ENCODE measurements at regions not wholly inside any gene's neighbourhood (a gene's known extent, or its start where the extent isn't known, plus 50 kb on each side); places are given as distances from the start of the nearest gene placed in this dataset.
"Not testable (repeated sequence)": the region's sequence is repeated elsewhere in the genome, so short reads cannot be mapped to it uniquely, and the experiment has no call there.

- Histone ChIP-seq H3K36me3 (ENCODE audit: insufficient read depth, low read length) (no peaks in the 10 kb centered on the region), H3K4me3 (ENCODE audit: low read length) (no peak overlapping the region), H3K4me1 (ENCODE audit: low read length) (peaks cover 16% of the 10 kb centered on the region), H3K9ac (ENCODE audit: low read length) (no peak overlapping the region), H3K9me2 (replicated peaks; ENCODE audit: insufficient read depth, low read length) (no peaks in the 10 kb centered on the region), H3K27me3 (ENCODE audit: low read length) (no peaks in the 10 kb centered on the region), H3K79me2 (ENCODE audit: low read length) (no peaks in the 10 kb centered on the region), H3K4me2 (ENCODE audit: low read depth, low read length, poor library complexity, severe bottlenecking) (peak overlapping the region; percentile 5), H2AFZ (ENCODE audit: low read length) (no peak overlapping the region; the same call in 1 of the 2 replicates), H3K27ac (ENCODE audit: low read length) (no peak overlapping the region), H4K20me1 (ENCODE audit: insufficient read depth, low read depth, low read length) (no peaks in the 10 kb centered on the region), H3K9me3 (ENCODE audit: low read length) (no peaks in the 10 kb centered on the region)
- DNase-seq, result no peak
Observed at GRCh38 chr4:105061731-105062130, 84.9 kb upstream of the TET2 start.

GRCh38 chr4:105066401-105066800, 80.3 kb upstream of the TET2 start:
- Histone ChIP-seq H4K20me1 (ENCODE audit: insufficient read depth, low read depth, low read length) (no peaks in the 10 kb centered on the region), H3K9ac (ENCODE audit: low read length) (no peak overlapping the region), H2AFZ (ENCODE audit: low read length) (no peak overlapping the region), H3K4me3 (ENCODE audit: low read length) (no peak overlapping the region), H3K36me3 (ENCODE audit: insufficient read depth, low read length) (no peaks in the 10 kb centered on the region), H3K79me2 (ENCODE audit: low read length) (no peaks in the 10 kb centered on the region), H3K9me2 (replicated peaks; ENCODE audit: insufficient read depth, low read length) (no peaks in the 10 kb centered on the region), H3K4me1 (ENCODE audit: low read length) (peaks cover 5% of the 10 kb centered on the region), H3K9me3 (ENCODE audit: low read length) (no peaks in the 10 kb centered on the region), H3K27me3 (ENCODE audit: low read length) (no peaks in the 10 kb centered on the region), H3K4me2 (ENCODE audit: low read depth, low read length, poor library complexity, severe bottlenecking) (no peak overlapping the region), H3K27ac (ENCODE audit: low read length) (no peak overlapping the region)
- no peak for DNase-seq

GRCh38 chr4:105067431-105067830, 79.2 kb upstream of the TET2 start:
- no peak overlapping the region for H2AFZ ChIP-seq (ENCODE audit: low read length)
- no peak overlapping the region for H3K9ac ChIP-seq (ENCODE audit: low read length)
- H4K20me1 ChIP-seq (ENCODE audit: insufficient read depth, low read depth, low read length), result no peaks in the 10 kb centered on the region
- no peak for DNase-seq
- H3K9me3 ChIP-seq (ENCODE audit: low read length), result no peaks in the 10 kb centered on the region
- no peaks in the 10 kb centered on the region for H3K79me2 ChIP-seq (ENCODE audit: low read length)
- H3K27ac ChIP-seq (ENCODE audit: low read length), result no peak overlapping the region
- no peaks in the 10 kb centered on the region for H3K9me2 ChIP-seq (replicated peaks; ENCODE audit: insufficient read depth, low read length)
- no peak overlapping the region for H3K4me3 ChIP-seq (ENCODE audit: low read length)
- no peaks in the 10 kb centered on the region for H3K4me1 ChIP-seq (ENCODE audit: low read length)
- no peak overlapping the region for H3K4me2 ChIP-seq (ENCODE audit: low read depth, low read length, poor library complexity, severe bottlenecking)
- no peaks in the 10 kb centered on the region for H3K36me3 ChIP-seq (ENCODE audit: insufficient read depth, low read length)
- H3K27me3 ChIP-seq (ENCODE audit: low read length), result no peaks in the 10 kb centered on the region

DNA sequence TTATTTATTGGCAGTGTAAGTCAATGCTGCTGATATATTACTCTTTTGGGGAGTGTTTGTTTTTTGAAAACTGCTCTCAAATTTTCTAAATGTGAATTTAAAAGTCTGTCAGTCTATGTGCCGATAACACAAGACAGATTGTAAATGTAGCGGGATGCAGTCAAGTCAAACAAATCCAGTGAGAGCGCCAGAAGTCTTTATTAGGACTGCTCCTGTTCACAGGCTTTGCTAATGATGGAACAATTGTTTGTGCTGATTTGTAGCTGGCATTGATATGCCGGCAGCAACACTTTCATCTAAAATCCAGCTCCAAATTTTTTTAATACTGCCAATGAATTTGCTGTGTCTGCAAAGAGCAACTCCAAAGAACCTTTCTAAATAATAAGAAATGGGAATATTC, 78.7 kb upstream of the TET2 start:
- H3K9me2 ChIP-seq (replicated peaks; ENCODE audit: insufficient read depth, low read length), result no peaks in the 10 kb centered on the region
- H3K9ac ChIP-seq (ENCODE audit: low read length), result no peak overlapping the region
- H3K9me3 ChIP-seq (ENCODE audit: low read length), result no peaks in the 10 kb centered on the region
- no peaks in the 10 kb centered on the region for H4K20me1 ChIP-seq (ENCODE audit: insufficient read depth, low read depth, low read length)
- H3K27ac ChIP-seq (ENCODE audit: low read length), result no peak overlapping the region
- no peak for DNase-seq
- H3K27me3 ChIP-seq (ENCODE audit: low read length), result no peaks in the 10 kb centered on the region
- H3K4me1 ChIP-seq (ENCODE audit: low read length), result no peaks in the 10 kb centered on the region
- no peaks in the 10 kb centered on the region for H3K36me3 ChIP-seq (ENCODE audit: insufficient read depth, low read length)
- H2AFZ ChIP-seq (ENCODE audit: low read length), result no peak overlapping the region
- no peaks in the 10 kb centered on the region for H3K79me2 ChIP-seq (ENCODE audit: low read length)
- no peak overlapping the region for H3K4me3 ChIP-seq (ENCODE audit: low read length)
- H3K4me2 ChIP-seq (ENCODE audit: low read depth, low read length, poor library complexity, severe bottlenecking), result no peak overlapping the region

DNA sequence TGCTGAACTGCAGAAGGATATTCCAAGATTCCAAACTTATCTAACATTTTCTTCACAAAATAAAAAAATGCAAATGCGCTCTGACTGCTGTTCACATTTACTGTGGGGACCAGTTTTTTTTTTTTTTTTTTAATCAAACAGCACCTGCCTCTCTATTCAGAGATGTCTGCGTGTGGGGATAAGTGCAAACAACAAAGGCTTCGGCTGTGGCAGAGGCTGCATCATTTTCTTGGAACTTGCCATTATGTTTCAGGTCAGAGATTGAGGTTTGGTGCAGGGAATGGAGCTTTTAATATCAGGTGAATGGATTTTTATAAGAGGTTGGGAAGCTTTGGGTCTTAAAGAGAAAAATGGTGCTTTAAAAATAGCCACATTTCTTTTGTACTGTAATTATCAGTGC, 78.2 kb upstream of the TET2 start:
- Histone ChIP-seq H2AFZ (ENCODE audit: low read length) (no peak overlapping the region), H4K20me1 (ENCODE audit: insufficient read depth, low read depth, low read length) (no peaks in the 10 kb centered on the region), H3K27ac (ENCODE audit: low read length) (no peak overlapping the region), H3K9ac (ENCODE audit: low read length) (no peak overlapping the region), H3K36me3 (ENCODE audit: insufficient read depth, low read length) (no peaks in the 10 kb centered on the region), H3K4me3 (ENCODE audit: low read length) (no peak overlapping the region), H3K4me1 (ENCODE audit: low read length) (no peaks in the 10 kb centered on the region), H3K4me2 (ENCODE audit: low read depth, low read length, poor library complexity, severe bottlenecking) (no peak overlapping the region), H3K9me2 (replicated peaks; ENCODE audit: insufficient read depth, low read length) (no peaks in the 10 kb centered on the region), H3K79me2 (ENCODE audit: low read length) (no peaks in the 10 kb centered on the region), H3K9me3 (ENCODE audit: low read length) (no peaks in the 10 kb centered on the region), H3K27me3 (ENCODE audit: low read length) (no peaks in the 10 kb centered on the region)
- DNase-seq, result no peak

GRCh38 chr4:105072095-105072494, 74.6 kb upstream of the TET2 start:
- not testable (repeated sequence) for H3K79me2 ChIP-seq (ENCODE audit: low read length); H3K9me2 ChIP-seq (replicated peaks; ENCODE audit: insufficient read depth, low read length); H3K4me1 ChIP-seq (ENCODE audit: low read length); H3K36me3 ChIP-seq (ENCODE audit: insufficient read depth, low read length); H3K4me3 ChIP-seq (ENCODE audit: low read length); H4K20me1 ChIP-seq (ENCODE audit: insufficient read depth, low read depth, low read length); H2AFZ ChIP-seq (ENCODE audit: low read length); H3K27ac ChIP-seq (ENCODE audit: low read length); H3K4me2 ChIP-seq (ENCODE audit: low read depth, low read length, poor library complexity, severe bottlenecking); H3K27me3 ChIP-seq (ENCODE audit: low read length); DNase-seq; H3K9me3 ChIP-seq (ENCODE audit: low read length); H3K9ac ChIP-seq (ENCODE audit: low read length)

GRCh38 chr4:105074097-105074496, 72.6 kb upstream of the TET2 start:
- DNase-seq, result no peak
- Histone ChIP-seq H3K4me3 (ENCODE audit: low read length) (no peak overlapping the region), H3K9me2 (replicated peaks; ENCODE audit: insufficient read depth, low read length) (no peaks in the 10 kb centered on the region), H3K9ac (ENCODE audit: low read length) (no peak overlapping the region), H3K4me2 (ENCODE audit: low read depth, low read length, poor library complexity, severe bottlenecking) (no peak overlapping the region), H3K36me3 (ENCODE audit: insufficient read depth, low read length) (no peaks in the 10 kb centered on the region), H3K9me3 (ENCODE audit: low read length) (no peaks in the 10 kb centered on the region), H4K20me1 (ENCODE audit: insufficient read depth, low read depth, low read length) (no peaks in the 10 kb centered on the region), H3K4me1 (ENCODE audit: low read length) (no peaks in the 10 kb centered on the region), H3K79me2 (ENCODE audit: low read length) (no peaks in the 10 kb centered on the region), H3K27me3 (ENCODE audit: low read length) (no peaks in the 10 kb centered on the region), H3K27ac (ENCODE audit: low read length) (no peak overlapping the region), H2AFZ (ENCODE audit: low read length) (no peak overlapping the region)

- Histone ChIP-seq H2AFZ (ENCODE audit: low read length) (no peak overlapping the region), H3K79me2 (ENCODE audit: low read length) (no peaks in the 10 kb centered on the region), H3K36me3 (ENCODE audit: insufficient read depth, low read length) (no peaks in the 10 kb centered on the region), H3K9me2 (replicated peaks; ENCODE audit: insufficient read depth, low read length) (no peaks in the 10 kb centered on the region), H4K20me1 (ENCODE audit: insufficient read depth, low read depth, low read length) (no peaks in the 10 kb centered on the region), H3K27ac (ENCODE audit: low read length) (no peak overlapping the region), H3K4me2 (ENCODE audit: low read depth, low read length, poor library complexity, severe bottlenecking) (no peak overlapping the region), H3K4me3 (ENCODE audit: low read length) (no peak overlapping the region), H3K9ac (ENCODE audit: low read length) (no peak overlapping the region), H3K27me3 (ENCODE audit: low read length) (no peaks in the 10 kb centered on the region), H3K9me3 (ENCODE audit: low read length) (no peaks in the 10 kb centered on the region), H3K4me1 (ENCODE audit: low read length) (no peaks in the 10 kb centered on the region)
- DNase-seq, result no peak
Observed at GRCh38 chr4:105075045-105075444, 71.6 kb upstream of the TET2 start.
